HEK293T (cell line): ENCODE measurements at regions not wholly inside any gene's neighbourhood (a gene's known extent, or its start where the extent isn't known, plus 50 kb on each side); places are given as distances from the start of the nearest gene placed in this dataset.

Experiments
- ARNT ChIP-seq: fragments of 450-650 bp; IDR thresholded peaks from 2 replicates; pipeline ENCODE4 v1.6.1; 2017; ENCODE audit warnings: mild to moderate bottlenecking
- BHLHE40 ChIP-seq: fragments of 450-650 bp; IDR thresholded peaks from 2 replicates; pipeline ENCODE4 v1.6.1; 2016; ENCODE audit warnings: mild to moderate bottlenecking, moderate library complexity, borderline replicate concordance
- ELF4 ChIP-seq: fragments of 450-650 bp; IDR thresholded peaks from 2 replicates; pipeline ENCODE4 v1.6.1; 2017; ENCODE audit warnings: antibody characterized with exemption
- FOXA1 ChIP-seq: fragments of 450-650 bp; IDR thresholded peaks from 2 replicates; pipeline ENCODE4 v1.6.1; 2016; ENCODE audit warnings: mild to moderate bottlenecking
- FOXM1 ChIP-seq: fragments of 450-650 bp; IDR thresholded peaks from 2 replicates; pipeline ENCODE4 v1.6.1; 2017; ENCODE audit warnings: mild to moderate bottlenecking, borderline replicate concordance
- HDGF ChIP-seq: fragments of 450-650 bp; IDR thresholded peaks from 2 replicates; pipeline ENCODE4 v1.6.1; 2017; ENCODE audit warnings: antibody characterized with exemption, borderline replicate concordance
- SP1 ChIP-seq: fragments of 450-650 bp; IDR thresholded peaks from 2 replicates; pipeline ENCODE4 v1.6.1; 2017
- SUZ12 ChIP-seq: fragments of 450-650 bp; IDR thresholded peaks from 2 replicates; pipeline ENCODE4 v1.6.1; 2016; ENCODE audit warnings: mild to moderate bottlenecking
- TARDBP ChIP-seq: fragments of 450-650 bp; IDR thresholded peaks from 2 replicates; pipeline ENCODE4 v1.6.1; 2016
- TF ChIP-seq, protein P1 (sequence below): fragments of 450-650 bp; IDR thresholded peaks from 2 replicates; pipeline ENCODE4 v1.6.1; 2016

DNA sequence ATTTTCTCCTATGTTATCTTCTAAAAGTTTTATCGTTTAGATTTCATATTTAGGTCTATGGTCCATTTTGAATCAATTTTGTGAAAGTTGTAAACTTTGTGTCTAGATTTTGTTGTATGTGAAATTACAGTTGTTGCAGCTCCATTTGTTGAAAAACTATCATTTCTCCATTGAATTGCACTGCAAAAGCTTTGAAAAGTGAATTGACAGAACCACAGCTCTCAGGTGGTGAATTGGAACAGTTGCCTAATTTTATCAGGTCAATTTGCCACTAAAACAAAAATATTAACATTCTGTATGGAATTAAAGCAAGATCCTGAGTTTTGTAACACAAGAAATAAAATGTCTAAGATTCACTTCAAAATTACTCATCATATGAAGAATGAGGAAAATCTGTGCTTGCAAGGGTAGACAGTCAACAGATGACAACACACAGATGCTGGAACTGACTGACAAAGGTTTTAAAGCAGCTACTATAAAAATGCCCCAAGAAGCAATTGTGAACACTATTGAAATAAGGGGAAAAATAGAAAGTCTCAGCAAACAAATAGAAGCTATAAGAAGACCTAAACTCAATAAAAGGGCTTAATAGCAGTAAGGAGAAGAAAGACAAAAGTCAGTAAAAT lies 346.7 kb downstream of the PAX1 start:
- no peak for TF ChIP-seq HDGF
- TF ChIP-seq, protein P1, sequence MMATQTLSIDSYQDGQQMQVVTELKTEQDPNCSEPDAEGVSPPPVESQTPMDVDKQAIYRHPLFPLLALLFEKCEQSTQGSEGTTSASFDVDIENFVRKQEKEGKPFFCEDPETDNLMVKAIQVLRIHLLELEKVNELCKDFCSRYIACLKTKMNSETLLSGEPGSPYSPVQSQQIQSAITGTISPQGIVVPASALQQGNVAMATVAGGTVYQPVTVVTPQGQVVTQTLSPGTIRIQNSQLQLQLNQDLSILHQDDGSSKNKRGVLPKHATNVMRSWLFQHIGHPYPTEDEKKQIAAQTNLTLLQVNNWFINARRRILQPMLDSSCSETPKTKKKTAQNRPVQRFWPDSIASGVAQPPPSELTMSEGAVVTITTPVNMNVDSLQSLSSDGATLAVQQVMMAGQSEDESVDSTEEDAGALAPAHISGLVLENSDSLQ: no peak
- TF ChIP-seq FOXA1: no peak
- no peak for TF ChIP-seq BHLHE40
- TF ChIP-seq FOXM1: no peak
- TF ChIP-seq SP1: no peak
- TF ChIP-seq ARNT: no peak
- no peak for TF ChIP-seq SUZ12
- no peak for TF ChIP-seq ELF4
- no peak for TF ChIP-seq TARDBP
